ENCODE measurements at regions not wholly inside any gene's neighbourhood (a gene's known extent, or its start where the extent isn't known, plus 50 kb on each side); places are given as distances from the start of the nearest gene placed in this dataset.

GRCh38 chr11:15575409-15575808 is 460.7 kb downstream of the INSC start:
- Histone ChIP-seq H3K9me3 (no peaks in the 10 kb centered on the region), H3K36me3 (no peaks in the 10 kb centered on the region), H3K27ac (no peak overlapping the region), H3K4me1 (replicated peaks) (no peaks in the 10 kb centered on the region), H3K4me3 (no peak overlapping the region), H3K27me3 (replicated peaks; ENCODE audit: insufficient read depth) (no peaks in the 10 kb centered on the region)
- intact Hi-C loops (cut with DNase I) = no loop called here
- no peak for DNase-seq (ENCODE audit: low spot score)
- TF ChIP-seq POLR2A (IDR thresholded peaks at IDR 0.05) (no peak), POLR2AphosphoS5 (IDR thresholded peaks at IDR 0.05) (no peak), CTCF (IDR thresholded peaks at IDR 0.05) (no peak)
- WGBS = 87% methylated on average over 2 of the region's 2 CpGs

DNA sequence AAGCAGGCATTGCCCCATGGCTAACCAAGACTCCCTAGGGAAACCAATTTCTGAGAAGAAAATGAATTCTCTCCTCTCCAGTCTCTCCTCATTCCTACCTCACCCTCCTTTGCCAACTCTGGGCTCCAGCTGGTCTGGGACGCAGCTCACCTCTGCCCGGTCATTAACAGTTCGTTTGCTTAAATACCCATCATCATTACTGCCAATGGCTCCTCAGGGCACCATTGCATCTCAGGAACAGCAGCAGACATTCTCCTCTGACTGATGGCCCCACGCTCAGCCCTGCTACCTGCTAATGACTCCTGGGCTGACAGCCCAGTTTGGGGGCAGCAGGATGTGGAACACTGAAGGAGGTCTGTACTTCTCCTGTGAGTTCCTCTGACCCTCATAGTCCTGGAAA is 462.0 kb downstream of the INSC start:
- Histone ChIP-seq H3K27ac (no peak overlapping the region), H3K4me1 (replicated peaks) (no peaks in the 10 kb centered on the region), H3K27me3 (replicated peaks; ENCODE audit: insufficient read depth) (no peaks in the 10 kb centered on the region), H3K9me3 (no peaks in the 10 kb centered on the region), H3K36me3 (no peaks in the 10 kb centered on the region), H3K4me3 (no peak overlapping the region)
- intact Hi-C loops (cut with DNase I) = no loop called here
- WGBS = 64% methylated on average over 4 of the region's 4 CpGs
- no peak for DNase-seq (ENCODE audit: low spot score)
- TF ChIP-seq POLR2A (IDR thresholded peaks at IDR 0.05) = no peak
- no peak for TF ChIP-seq CTCF (IDR thresholded peaks at IDR 0.05)
- TF ChIP-seq POLR2AphosphoS5 (IDR thresholded peaks at IDR 0.05) = no peak

DNA sequence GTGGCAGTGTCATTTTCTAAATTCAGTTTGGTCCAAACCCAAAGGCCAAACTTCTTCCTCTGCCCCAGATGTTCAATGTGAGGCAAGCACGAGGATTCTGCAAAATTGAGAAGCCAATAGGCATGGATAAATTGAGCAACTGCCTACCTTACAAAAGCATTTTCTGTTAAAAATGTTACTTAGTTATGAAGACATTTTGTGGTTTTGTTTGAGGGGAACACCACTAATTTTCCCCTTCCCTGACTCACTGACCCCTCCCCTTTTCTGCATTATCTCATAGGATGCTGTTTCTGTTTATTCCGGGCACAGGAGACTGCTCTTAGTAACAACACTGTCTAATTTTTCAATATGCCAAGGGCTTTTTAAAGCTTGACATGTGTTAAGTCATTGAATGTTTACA is 462.8 kb downstream of the INSC start:
- TF ChIP-seq POLR2AphosphoS5 (IDR thresholded peaks at IDR 0.05) (no peak), CTCF (IDR thresholded peaks at IDR 0.05) (no peak), POLR2A (IDR thresholded peaks at IDR 0.05) (no peak)
- intact Hi-C loops (cut with DNase I) = no loop called here
- Histone ChIP-seq H3K27ac (no peak overlapping the region), H3K4me3 (no peak overlapping the region), H3K4me1 (replicated peaks) (no peaks in the 10 kb centered on the region), H3K9me3 (no peaks in the 10 kb centered on the region), H3K27me3 (replicated peaks; ENCODE audit: insufficient read depth) (no peaks in the 10 kb centered on the region), H3K36me3 (no peaks in the 10 kb centered on the region)
- 79% methylated on average over 2 of the region's 2 CpGs for WGBS
- DNase-seq (ENCODE audit: low spot score) = no peak

- TF ChIP-seq POLR2A (IDR thresholded peaks at IDR 0.05) = no peak
- no peak for TF ChIP-seq CTCF (IDR thresholded peaks at IDR 0.05)
- TF ChIP-seq POLR2AphosphoS5 (IDR thresholded peaks at IDR 0.05) = no peak
- no peaks in the 10 kb centered on the region for H3K36me3 ChIP-seq
- 90% methylated on average over 12 of the region's 12 CpGs for WGBS
- no peaks in the 10 kb centered on the region for H3K4me1 ChIP-seq (replicated peaks)
- intact Hi-C loops (cut with DNase I) = no loop called here
- H3K9me3 ChIP-seq = no peaks in the 10 kb centered on the region
- no peak overlapping the region for H3K27ac ChIP-seq
- H3K27me3 ChIP-seq (replicated peaks; ENCODE audit: insufficient read depth) = no peaks in the 10 kb centered on the region
- DNase-seq (ENCODE audit: low spot score) = no peak
- H3K4me3 ChIP-seq = no peak overlapping the region
Observed at GRCh38 chr11:15579287-15580001, 464.7 kb downstream of the INSC start.

GRCh38 chr11:15580056-15580774 is 465.5 kb downstream of the INSC start:
- Histone ChIP-seq H3K9me3 (no peaks in the 10 kb centered on the region), H3K27ac (no peak overlapping the region), H3K4me1 (replicated peaks) (no peaks in the 10 kb centered on the region), H3K36me3 (no peaks in the 10 kb centered on the region), H3K4me3 (no peak overlapping the region), H3K27me3 (replicated peaks; ENCODE audit: insufficient read depth) (no peaks in the 10 kb centered on the region)
- TF ChIP-seq POLR2A (IDR thresholded peaks at IDR 0.05) (no peak), CTCF (IDR thresholded peaks at IDR 0.05) (no peak), POLR2AphosphoS5 (IDR thresholded peaks at IDR 0.05) (no peak)
- intact Hi-C loops (cut with DNase I) = no loop called here
- no peak for DNase-seq (ENCODE audit: low spot score)
- 95% methylated on average over 1 of the region's 1 CpG for WGBS
